ENCODE measurements at regions not wholly inside any gene's neighbourhood (a gene's known extent, or its start where the extent isn't known, plus 50 kb on each side); places are given as distances from the start of the nearest gene placed in this dataset.
"Not testable (repeated sequence)": the region's sequence is repeated elsewhere in the genome, so short reads cannot be mapped to it uniquely, and the experiment has no call there.

DNA sequence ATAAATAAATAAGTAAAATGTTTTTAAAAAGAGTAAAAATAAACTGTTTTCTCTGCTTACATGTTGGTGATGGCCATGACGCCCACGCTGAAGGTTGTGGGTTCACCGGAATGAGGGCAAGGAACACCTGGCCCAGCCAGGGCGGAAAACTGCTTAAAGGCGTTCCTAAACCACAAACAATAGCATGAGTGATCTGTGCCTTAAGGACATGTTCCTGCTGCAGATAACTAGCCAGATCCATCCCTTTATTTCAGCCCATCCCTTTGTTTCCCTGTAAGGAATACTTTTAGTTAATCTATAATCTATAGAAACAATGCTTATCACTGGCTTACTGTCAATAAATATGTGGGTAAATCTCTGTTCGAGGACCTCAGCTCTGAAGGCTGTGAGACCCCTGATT is 63.3 kb upstream of the CEP78 start:
- not testable (repeated sequence) for H4K20me1 ChIP-seq (ENCODE audit: insufficient read depth, low read length, poor library complexity, severe bottlenecking); H3K79me2 ChIP-seq (ENCODE audit: insufficient read depth, low read length)

DNA sequence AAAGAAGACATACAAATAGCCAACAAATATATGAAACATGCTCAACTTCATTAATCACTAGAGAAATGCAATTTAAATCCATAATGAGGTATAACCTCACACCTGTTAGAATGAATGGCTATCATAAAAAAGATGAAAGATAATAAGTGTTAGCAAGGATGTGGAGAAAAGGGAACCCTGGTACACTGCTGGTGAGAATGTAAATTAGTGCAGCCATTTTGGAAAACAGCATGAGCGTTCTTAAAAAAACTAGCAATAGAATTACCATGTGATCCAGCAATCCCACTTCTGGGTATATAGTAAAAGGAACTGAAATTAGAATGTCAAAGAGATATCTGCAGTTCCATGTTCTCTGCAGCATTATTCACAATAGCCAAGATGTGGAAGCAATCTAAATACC is 64.2 kb upstream of the CEP78 start:
- Histone ChIP-seq H3K36me3 (ENCODE audit: insufficient read depth, low read length) (no peaks in the 10 kb centered on the region), H3K4me3 (ENCODE audit: low read length, poor library complexity, severe bottlenecking) (no peak overlapping the region), H3K79me2 (ENCODE audit: insufficient read depth, low read length) (no peaks in the 10 kb centered on the region), H3K27me3 (ENCODE audit: insufficient read depth, low read length, poor library complexity, severe bottlenecking) (no peaks in the 10 kb centered on the region), H3K4me2 (ENCODE audit: low read depth, low read length, poor library complexity, severe bottlenecking) (no peak overlapping the region), H2AFZ (ENCODE audit: low read length) (no peak overlapping the region), H3K9me3 (ENCODE audit: insufficient read depth, low read depth, low read length) (no peaks in the 10 kb centered on the region), H3K9ac (ENCODE audit: low read depth, low read length, poor library complexity, severe bottlenecking) (no peak overlapping the region), H4K20me1 (ENCODE audit: insufficient read depth, low read length, poor library complexity, severe bottlenecking) (no peaks in the 10 kb centered on the region), H3K4me1 (ENCODE audit: insufficient read depth, low read length, poor library complexity, severe bottlenecking) (no peaks in the 10 kb centered on the region), H3F3A (ENCODE audit: low read depth) (no peaks in the 10 kb centered on the region), H3K9me2 (replicated peaks; ENCODE audit: low read depth, low read length) (no peaks in the 10 kb centered on the region)
- no peak for TF ChIP-seq EZH2phosphoT487 (IDR thresholded peaks at IDR 0.05; ENCODE audit: borderline replicate concordance)

More for the DNA sequence above, 63.3 kb upstream of the CEP78 start:
- H3K9me3 ChIP-seq (ENCODE audit: insufficient read depth, low read depth, low read length); H3K9ac ChIP-seq (ENCODE audit: low read depth, low read length, poor library complexity, severe bottlenecking); H3K36me3 ChIP-seq (ENCODE audit: insufficient read depth, low read length); H3K4me2 ChIP-seq (ENCODE audit: low read depth, low read length, poor library complexity, severe bottlenecking); H3K4me3 ChIP-seq (ENCODE audit: low read length, poor library complexity, severe bottlenecking); H3K4me1 ChIP-seq (ENCODE audit: insufficient read depth, low read length, poor library complexity, severe bottlenecking); H3K27me3 ChIP-seq (ENCODE audit: insufficient read depth, low read length, poor library complexity, severe bottlenecking); H3F3A ChIP-seq (ENCODE audit: low read depth); H3K9me2 ChIP-seq (replicated peaks; ENCODE audit: low read depth, low read length); H2AFZ ChIP-seq (ENCODE audit: low read length): not testable (repeated sequence)

DNA sequence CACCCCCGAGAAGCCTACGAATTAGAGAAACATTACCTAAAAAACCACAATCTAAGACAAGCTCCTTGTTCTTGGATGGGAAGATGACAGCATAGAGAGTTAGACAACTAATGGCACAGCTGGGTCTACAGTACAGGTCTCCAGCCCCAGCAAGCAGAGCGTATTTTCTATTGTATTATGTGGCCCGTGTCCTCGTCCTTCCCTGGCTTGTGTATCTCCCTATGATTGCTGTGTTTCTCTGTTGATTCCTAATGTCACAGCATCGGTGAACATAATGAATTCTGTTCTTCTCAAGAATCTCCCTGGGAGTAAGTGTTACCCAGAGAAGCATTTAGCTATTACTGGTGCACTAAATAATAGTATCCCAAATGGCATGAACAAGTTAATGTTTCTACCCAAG is 66.8 kb upstream of the CEP78 start:
- Histone ChIP-seq H4K20me1 (ENCODE audit: insufficient read depth, low read length, poor library complexity, severe bottlenecking) (no peaks in the 10 kb centered on the region), H3K79me2 (ENCODE audit: insufficient read depth, low read length) (no peaks in the 10 kb centered on the region), H2AFZ (ENCODE audit: low read length) (no peak overlapping the region), H3K4me2 (ENCODE audit: low read depth, low read length, poor library complexity, severe bottlenecking) (no peak overlapping the region), H3K9me3 (ENCODE audit: insufficient read depth, low read depth, low read length) (no peaks in the 10 kb centered on the region), H3K27me3 (ENCODE audit: insufficient read depth, low read length, poor library complexity, severe bottlenecking) (no peaks in the 10 kb centered on the region), H3K36me3 (ENCODE audit: insufficient read depth, low read length) (no peaks in the 10 kb centered on the region), H3K9ac (ENCODE audit: low read depth, low read length, poor library complexity, severe bottlenecking) (no peak overlapping the region), H3K4me3 (ENCODE audit: low read length, poor library complexity, severe bottlenecking) (no peak overlapping the region), H3K9me2 (replicated peaks; ENCODE audit: low read depth, low read length) (no peaks in the 10 kb centered on the region), H3K4me1 (ENCODE audit: insufficient read depth, low read length, poor library complexity, severe bottlenecking) (no peaks in the 10 kb centered on the region), H3F3A (ENCODE audit: low read depth) (no peaks in the 10 kb centered on the region)
- TF ChIP-seq, protein P1, sequence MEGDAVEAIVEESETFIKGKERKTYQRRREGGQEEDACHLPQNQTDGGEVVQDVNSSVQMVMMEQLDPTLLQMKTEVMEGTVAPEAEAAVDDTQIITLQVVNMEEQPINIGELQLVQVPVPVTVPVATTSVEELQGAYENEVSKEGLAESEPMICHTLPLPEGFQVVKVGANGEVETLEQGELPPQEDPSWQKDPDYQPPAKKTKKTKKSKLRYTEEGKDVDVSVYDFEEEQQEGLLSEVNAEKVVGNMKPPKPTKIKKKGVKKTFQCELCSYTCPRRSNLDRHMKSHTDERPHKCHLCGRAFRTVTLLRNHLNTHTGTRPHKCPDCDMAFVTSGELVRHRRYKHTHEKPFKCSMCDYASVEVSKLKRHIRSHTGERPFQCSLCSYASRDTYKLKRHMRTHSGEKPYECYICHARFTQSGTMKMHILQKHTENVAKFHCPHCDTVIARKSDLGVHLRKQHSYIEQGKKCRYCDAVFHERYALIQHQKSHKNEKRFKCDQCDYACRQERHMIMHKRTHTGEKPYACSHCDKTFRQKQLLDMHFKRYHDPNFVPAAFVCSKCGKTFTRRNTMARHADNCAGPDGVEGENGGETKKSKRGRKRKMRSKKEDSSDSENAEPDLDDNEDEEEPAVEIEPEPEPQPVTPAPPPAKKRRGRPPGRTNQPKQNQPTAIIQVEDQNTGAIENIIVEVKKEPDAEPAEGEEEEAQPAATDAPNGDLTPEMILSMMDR (conservative IDR thresholded peaks at IDR 0.05; ENCODE audit: low read length) = no peak
- TF ChIP-seq EZH2phosphoT487 (IDR thresholded peaks at IDR 0.05; ENCODE audit: borderline replicate concordance) = no peak

GRCh38 chr9:78167356-78167755 is 68.5 kb upstream of the CEP78 start:
- no peak overlapping the region for H3K4me3 ChIP-seq (ENCODE audit: low read length, poor library complexity, severe bottlenecking)
- no peak overlapping the region for H3K9ac ChIP-seq (ENCODE audit: low read depth, low read length, poor library complexity, severe bottlenecking)
- TF ChIP-seq EZH2phosphoT487 (IDR thresholded peaks at IDR 0.05; ENCODE audit: borderline replicate concordance) = no peak
- TF ChIP-seq, protein P1 (conservative IDR thresholded peaks at IDR 0.05; ENCODE audit: low read length) = no peak
- H3K9me3 ChIP-seq (ENCODE audit: insufficient read depth, low read depth, low read length) = no peaks in the 10 kb centered on the region
- H3K36me3 ChIP-seq (ENCODE audit: insufficient read depth, low read length) = no peaks in the 10 kb centered on the region
- no peaks in the 10 kb centered on the region for H4K20me1 ChIP-seq (ENCODE audit: insufficient read depth, low read length, poor library complexity, severe bottlenecking)
- no peak overlapping the region for H3K4me2 ChIP-seq (ENCODE audit: low read depth, low read length, poor library complexity, severe bottlenecking)
- no peaks in the 10 kb centered on the region for H3K4me1 ChIP-seq (ENCODE audit: insufficient read depth, low read length, poor library complexity, severe bottlenecking)
- H3K79me2 ChIP-seq (ENCODE audit: insufficient read depth, low read length) = no peaks in the 10 kb centered on the region
- no peaks in the 10 kb centered on the region for H3K9me2 ChIP-seq (replicated peaks; ENCODE audit: low read depth, low read length)
- H2AFZ ChIP-seq (ENCODE audit: low read length) = no peak overlapping the region
- no peaks in the 10 kb centered on the region for H3F3A ChIP-seq (ENCODE audit: low read depth)
- no peaks in the 10 kb centered on the region for H3K27me3 ChIP-seq (ENCODE audit: insufficient read depth, low read length, poor library complexity, severe bottlenecking)

Measured in Loucy (cell line).